Iris pigment epithelial cell (primary cell): ENCODE measurements at regions not wholly inside any gene's neighbourhood (a gene's known extent, or its start where the extent isn't known, plus 50 kb on each side); places are given as distances from the start of the nearest gene placed in this dataset.

Experiments used
- DNase-seq: peaks from one replicate; pipeline ENCODE4 v3.0.0-alpha.2; 2011; ENCODE audit warnings: low read depth

- DNase-seq = no peak
Observed at GRCh38 chr2:6739547-6739946, 126.2 kb downstream of the CMPK2 start.

DNA sequence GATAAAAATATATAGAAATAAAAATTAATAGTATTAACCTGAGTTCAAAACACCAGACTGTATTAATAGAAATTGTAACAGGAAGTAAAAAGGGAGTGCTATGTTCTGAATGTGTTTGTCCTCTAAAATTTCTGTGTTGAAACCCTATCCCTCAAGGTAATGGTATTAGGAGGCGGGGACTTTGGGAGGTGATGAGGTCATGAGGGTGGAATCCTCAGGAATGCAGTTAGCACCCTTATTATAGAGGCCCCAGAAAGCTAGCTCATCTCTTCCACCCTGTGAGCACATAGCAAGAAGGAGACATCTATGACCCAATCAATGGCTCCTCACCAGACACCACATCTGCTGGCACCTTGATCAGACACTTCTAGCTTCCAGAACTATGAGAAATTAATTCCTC, 124.5 kb downstream of the CMPK2 start:
- DNase-seq = peak; percentile 4

- DNase-seq = no peak
Observed at GRCh38 chr2:6744038-6744437, 121.7 kb downstream of the CMPK2 start.

- DNase-seq = no peak
Observed at GRCh38 chr2:6747433-6747832, 118.3 kb downstream of the CMPK2 start.

GRCh38 chr2:6748406-6749067, 117.2 kb downstream of the CMPK2 start:
- no peak for DNase-seq

DNA sequence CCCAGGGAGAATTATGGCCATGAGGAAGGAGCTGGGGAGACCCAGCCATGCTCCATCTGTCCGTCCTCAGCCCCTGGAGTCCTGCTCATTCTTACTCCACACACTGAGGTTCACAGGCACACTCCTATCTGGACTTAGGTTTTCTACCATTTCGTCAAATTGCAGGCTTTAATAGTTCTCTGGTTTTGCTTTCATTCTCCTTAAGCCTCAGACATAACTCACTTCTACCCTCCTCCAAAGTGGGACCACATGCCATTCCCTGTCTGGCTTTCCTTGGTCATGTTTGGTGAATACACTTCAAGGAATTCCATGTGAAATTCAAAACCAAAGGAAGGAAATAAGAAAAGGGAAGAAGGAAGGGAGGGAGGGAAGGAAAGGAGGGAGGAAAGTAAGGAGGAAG, 115.7 kb downstream of the CMPK2 start:
- DNase-seq = no peak

DNA sequence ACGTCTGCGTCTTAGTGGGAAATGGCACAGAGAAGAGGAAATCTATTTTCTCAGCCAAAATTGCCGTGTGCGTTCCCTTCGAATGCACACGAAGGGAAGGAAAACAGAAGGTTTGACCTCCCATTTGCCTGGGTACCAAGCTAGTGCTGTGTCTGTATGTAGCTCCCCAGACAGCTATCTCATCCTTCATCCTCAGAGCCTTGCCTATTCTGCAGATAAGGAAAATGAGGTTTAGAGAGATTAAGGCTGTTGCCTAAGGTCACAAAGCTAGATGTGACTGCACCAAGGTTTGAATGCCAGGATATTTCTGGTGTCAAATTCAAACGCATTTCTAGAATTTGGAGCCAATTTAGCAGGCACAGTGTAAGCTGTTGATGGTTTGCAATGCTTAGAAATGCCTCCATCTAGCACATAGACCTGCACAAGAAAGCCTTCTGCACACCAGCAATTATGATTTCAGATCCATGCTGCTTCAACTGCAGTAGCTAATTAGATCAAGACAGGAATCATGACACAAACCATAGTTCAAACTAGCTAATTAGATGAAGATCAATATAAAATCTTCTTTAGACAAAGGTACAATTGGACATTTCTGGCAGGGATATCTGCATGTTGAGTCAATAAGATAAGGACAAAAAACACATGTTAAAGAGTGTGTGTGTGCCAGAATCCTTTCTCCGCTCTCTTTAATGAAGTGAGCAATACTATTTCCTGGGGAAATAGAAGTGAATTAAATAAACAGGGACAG, 115.1 kb downstream of the CMPK2 start:
- no peak for DNase-seq

- DNase-seq = no peak
Observed at GRCh38 chr2:6754419-6754818, 111.3 kb downstream of the CMPK2 start.

GRCh38 chr2:6755456-6755855, 110.3 kb downstream of the CMPK2 start:
- no peak for DNase-seq

DNA sequence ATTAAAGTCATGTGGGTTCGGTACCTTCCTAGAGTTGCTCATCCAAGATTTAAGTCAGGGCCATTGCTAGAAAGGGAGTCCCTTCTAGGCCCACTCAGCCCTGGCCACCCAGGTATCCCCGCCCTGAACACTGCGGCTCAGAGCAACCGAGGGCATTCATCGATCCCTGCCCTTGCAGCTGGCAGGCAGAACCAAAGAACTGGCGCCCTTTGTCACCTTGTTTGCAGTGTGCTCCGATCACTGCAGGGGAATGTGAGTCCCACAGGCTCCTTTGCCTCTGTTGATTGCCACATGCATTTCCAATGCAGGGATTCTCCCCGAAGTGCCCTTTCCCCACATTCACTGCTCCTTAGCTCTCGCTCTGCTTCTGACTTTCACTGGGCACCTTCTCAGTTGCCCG, 108.5 kb downstream of the CMPK2 start:
- DNase-seq = no peak

- DNase-seq = no peak
Observed at GRCh38 chr2:6759689-6760088, 106.0 kb downstream of the CMPK2 start.

GRCh38 chr2:6760132-6760531, 105.6 kb downstream of the CMPK2 start:
- DNase-seq = no peak

DNA sequence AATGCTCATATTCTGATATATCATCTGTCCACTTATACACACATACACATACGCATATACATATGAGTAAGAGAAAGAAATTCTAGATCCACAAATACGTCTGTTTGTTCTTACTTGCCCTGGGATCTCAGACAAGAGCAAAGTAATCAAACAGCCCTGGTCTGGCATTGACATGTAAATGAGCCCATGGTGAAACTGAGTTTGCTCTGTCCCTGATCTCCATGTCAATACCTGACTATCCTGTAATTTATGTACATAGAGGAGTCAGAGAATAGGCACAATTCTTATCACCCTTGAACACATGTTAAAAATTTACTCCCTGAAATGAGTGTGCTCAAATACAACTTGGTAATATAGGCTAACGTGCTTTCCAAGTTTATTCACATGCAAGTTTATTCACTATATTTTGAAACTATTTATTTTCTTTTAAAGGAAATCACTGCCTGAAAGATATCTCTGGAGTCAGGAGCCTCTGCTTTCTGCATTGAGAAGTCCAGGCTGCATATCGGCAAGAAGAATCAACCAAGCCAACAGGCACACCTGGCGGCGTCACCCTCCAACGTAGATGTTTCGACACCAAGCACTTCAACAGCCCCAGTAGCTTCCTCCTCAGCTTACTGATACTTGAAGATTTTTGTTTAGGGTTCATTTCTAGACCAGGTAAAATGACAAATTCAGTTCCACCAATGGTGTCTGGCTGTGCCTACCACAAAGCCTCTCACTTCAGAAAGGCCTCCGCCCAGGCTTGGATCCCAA, 100.6 kb downstream of the CMPK2 start:
- no peak for DNase-seq

DNA sequence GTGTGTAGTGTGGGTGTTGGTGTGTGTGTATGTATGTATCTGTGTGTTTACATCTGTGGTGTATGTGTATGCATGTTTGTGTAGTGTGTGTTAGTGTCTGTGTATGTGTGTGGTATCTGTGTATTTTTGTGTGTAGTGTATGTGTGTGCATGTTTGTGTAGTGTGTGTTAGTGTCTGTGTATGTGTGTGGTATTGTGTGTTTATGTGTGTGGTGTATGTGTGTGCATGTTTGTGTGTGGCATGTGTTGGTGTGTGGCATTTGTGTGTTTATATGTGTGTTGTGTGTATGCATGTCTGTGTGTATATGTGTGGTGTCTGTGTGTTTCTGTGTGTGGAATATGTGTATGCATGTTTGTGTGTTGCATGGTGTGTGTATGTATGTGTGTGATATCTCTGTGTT, 96.4 kb downstream of the CMPK2 start:
- DNase-seq = no peak

- DNase-seq = no peak
Observed at GRCh38 chr2:6770006-6770405, 95.7 kb downstream of the CMPK2 start.

- no peak for DNase-seq
Observed at GRCh38 chr2:6771634-6772611, 93.8 kb downstream of the CMPK2 start.

GRCh38 chr2:6773007-6773693, 92.6 kb downstream of the CMPK2 start:
- DNase-seq = peak; percentile 28

DNA sequence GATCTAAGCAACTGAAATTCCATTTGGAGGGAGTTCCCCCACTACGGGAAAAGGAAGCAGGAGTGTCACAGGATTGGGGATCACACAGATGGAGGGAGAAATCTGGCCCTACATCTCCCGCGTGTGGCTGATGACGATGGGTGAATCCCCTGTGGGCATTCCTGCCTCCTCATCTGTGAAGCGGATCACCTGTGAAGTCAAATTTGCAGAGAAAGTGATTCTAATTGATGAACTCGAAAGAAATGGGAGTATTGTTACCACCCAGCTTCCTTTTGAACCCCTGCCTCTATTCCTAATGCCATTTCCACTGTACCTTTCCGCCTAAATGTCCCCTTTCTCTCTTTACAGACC, 92.0 kb downstream of the CMPK2 start:
- DNase-seq = no peak

DNA sequence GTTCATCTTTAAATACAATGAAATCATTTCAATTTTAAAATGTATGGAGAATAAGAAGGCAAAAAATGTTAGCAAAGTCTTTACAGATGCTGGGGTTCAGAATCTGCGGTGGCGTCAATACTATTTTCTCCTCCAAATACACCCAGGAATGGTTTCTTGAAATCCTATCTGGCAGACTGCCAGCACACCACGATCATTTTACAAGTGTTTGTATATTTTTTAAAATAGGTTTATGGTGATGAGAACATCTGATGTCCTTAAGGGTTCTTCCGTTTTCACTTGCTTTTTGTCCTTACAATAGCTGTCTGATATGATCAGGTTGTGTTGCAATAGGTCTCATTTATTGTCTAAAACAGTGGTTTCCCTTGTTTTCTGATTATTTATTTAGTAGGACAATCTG, 89.6 kb downstream of the CMPK2 start:
- no peak for DNase-seq

- no peak for DNase-seq
Observed at GRCh38 chr2:6777626-6778025, 88.1 kb downstream of the CMPK2 start.

- peak; percentile 32 for DNase-seq
Observed at GRCh38 chr2:6780765-6781274, 84.9 kb downstream of the CMPK2 start.
